H1 (cell line): ENCODE measurements at regions not wholly inside any gene's neighbourhood (a gene's known extent, or its start where the extent isn't known, plus 50 kb on each side); places are given as distances from the start of the nearest gene placed in this dataset.

Experiments used
- CTCF ChIA-PET: fragments of 300-600 bp; sonication (Branson Sonifier 250); formaldehyde crosslinking; loops from one replicate; lab custom pipeline; 2021; ENCODE audit not compliant: partially characterized antibody; lab: Charles Lee
- POLR2A ChIA-PET: fragments of 300-600 bp; sonication (Branson Sonifier 250); formaldehyde crosslinking; loops from one replicate; lab custom pipeline; 2021; ENCODE audit warnings: inconsistent platforms; ENCODE audit not compliant: partially characterized antibody; lab: Charles Lee
- DNase-seq, 2 experiments: peaks; one replicate each; pipeline versions ENCODE4 v3.0.0 to v3.0.0-alpha.2; 2010 to 2022; ENCODE audit warnings: low spot score in 2 of 2, low read depth in 1 of 2, mixed read lengths in 1 of 2
- FAIRE-seq: peaks from 2 replicates; lab custom pipeline; 2011; peaks lifted over from hg19 to GRCh38; lab: Jason Lieb, UNC
- H2AFZ ChIP-seq: 2 replicates; pipeline ENCODE4 v1.8.1; 2012; ENCODE audit warnings: low read length, inconsistent platforms
- H2AK5ac ChIP-seq: 2 replicates; pipeline ENCODE4 v1.6.1; 2013; ENCODE audit warnings: low read depth, low read length
- H2BK120ac ChIP-seq: replicated peaks from 2 replicates; pipeline ENCODE3; 2013; ENCODE audit warnings: low read depth, low read length, inconsistent platforms
- H2BK12ac ChIP-seq: 2 replicates; pipeline ENCODE4 v1.6.1; 2013; ENCODE audit warnings: low read depth, low read length
- H2BK15ac ChIP-seq: 2 replicates; pipeline ENCODE4 v1.6.1; 2013; ENCODE audit warnings: low read length
- H2BK20ac ChIP-seq: 2 replicates; pipeline ENCODE4 v1.6.1; 2013; ENCODE audit warnings: low read length
- H2BK5ac ChIP-seq: 2 replicates; pipeline ENCODE4 v1.6.1; 2013; ENCODE audit warnings: low read depth, low read length
- H3K14ac ChIP-seq: 2 replicates; pipeline ENCODE4 v1.6.1; 2013; ENCODE audit warnings: inconsistent platforms; ENCODE audit not compliant: insufficient read length
- H3K18ac ChIP-seq: 2 replicates; pipeline ENCODE4 v1.6.1; 2013; ENCODE audit warnings: low read length; ENCODE audit errors: extremely low read depth
- H3K23ac ChIP-seq: 2 replicates; pipeline ENCODE4 v1.6.1; 2013; ENCODE audit warnings: inconsistent platforms; ENCODE audit not compliant: insufficient read length
- H3K23me2 ChIP-seq: 2 replicates; pipeline ENCODE4 v1.6.1; 2013; ENCODE audit warnings: low read depth, low read length
- H3K27ac ChIP-seq: 2 replicates; pipeline ENCODE4 v1.6.1; 2011; ENCODE audit warnings: low read depth, low read length, inconsistent platforms
- H3K27me3 ChIP-seq, 4 experiments: replicated peaks in 1 of 4; 1 replicate in 1 of 4; 2 replicates in 3 of 4; pipeline versions ENCODE4 v1.6.1 to v1.8.1; 2011 to 2013; ENCODE audit warnings: low read length in 3 of 4, mild to moderate bottlenecking in 3 of 4, inconsistent platforms in 2 of 4, mixed read lengths in 2 of 4, moderate library complexity in 1 of 4; ENCODE audit not compliant: control insufficient read depth in 3 of 4, insufficient read depth in 3 of 4; ENCODE audit errors: extremely low read depth in 1 of 4
- H3K36me3 ChIP-seq, 4 experiments: 2 replicates each; pipeline versions ENCODE4 v1.6.1 to v1.8.1; 2011 to 2013; ENCODE audit warnings: mild to moderate bottlenecking in 4 of 4, low read length in 3 of 4, moderate library complexity in 2 of 4, control low read depth in 1 of 4, inconsistent platforms in 1 of 4; ENCODE audit not compliant: insufficient read depth in 4 of 4, control insufficient read depth in 2 of 4
- H3K4ac ChIP-seq: replicated peaks from 2 replicates; pipeline ENCODE3; 2013; ENCODE audit warnings: low read length, low read depth, mixed read lengths, inconsistent platforms; ENCODE audit not compliant: insufficient read length
- H3K4me1 ChIP-seq, 4 experiments: replicated peaks in 1 of 4; 1 replicate in 1 of 4; 2 replicates in 3 of 4; pipeline versions ENCODE4 v1.6.1 to v1.8.1; 2011 to 2013; ENCODE audit warnings: low read length in 3 of 4, inconsistent platforms in 2 of 4, mixed read lengths in 1 of 4; ENCODE audit not compliant: insufficient read depth in 4 of 4, control insufficient read depth in 3 of 4
- H3K4me2 ChIP-seq, 2 experiments: 2 replicates each; pipeline versions ENCODE4 v1.6.1 to v1.8.1; 2011 to 2013; ENCODE audit warnings: low read depth in 2 of 2, low read length in 2 of 2, control low read depth in 1 of 2, inconsistent platforms in 1 of 2, mild to moderate bottlenecking in 1 of 2; ENCODE audit not compliant: insufficient read depth in 1 of 2
- H3K4me3 ChIP-seq, 4 experiments: fragments of 200-600, 300-600 bp in 1 of 4; sonication (generic), shearing (Covaris generic), sonication (Bioruptor Twin) in 1 of 4; 2 replicates each; pipeline versions ENCODE4 v1.5.1 to v1.8.1; 2011 to 2016; ENCODE audit warnings: low read length in 4 of 4, low read depth in 3 of 4, control low read depth in 2 of 4, inconsistent platforms in 2 of 4, mild to moderate bottlenecking in 2 of 4, mixed read lengths in 1 of 4, moderate library complexity in 1 of 4; ENCODE audit not compliant: insufficient read depth in 2 of 4; ENCODE audit errors: extremely low read depth in 1 of 4
- H3K56ac ChIP-seq: replicated peaks from 2 replicates; pipeline ENCODE3; 2013; ENCODE audit warnings: low read depth, mild to moderate bottlenecking, mixed read lengths, low read length, inconsistent platforms; ENCODE audit not compliant: insufficient read length
- H3K79me1 ChIP-seq: 2 replicates; pipeline ENCODE4 v1.6.1; 2013; ENCODE audit warnings: low read depth, low read length, control low read depth
- H3K79me2 ChIP-seq, 2 experiments: 2 replicates each; pipeline versions ENCODE4 v1.6.1 to v1.8.1; 2012 to 2013; ENCODE audit warnings: low read length in 2 of 2, mild to moderate bottlenecking in 2 of 2, inconsistent platforms in 1 of 2; ENCODE audit not compliant: insufficient read depth in 2 of 2, control insufficient read depth in 1 of 2
- H3K9ac ChIP-seq, 4 experiments: replicated peaks in 1 of 4; 1 replicate in 1 of 4; 2 replicates in 3 of 4; pipeline versions ENCODE4 v1.6.1 to v1.8.1; 2011 to 2013; ENCODE audit warnings: low read depth in 3 of 4, low read length in 3 of 4, control low read depth in 2 of 4, mild to moderate bottlenecking in 2 of 4, moderate library complexity in 2 of 4, inconsistent platforms in 1 of 4; ENCODE audit errors: extremely low read depth in 1 of 4
- H3K9me3 ChIP-seq, 2 experiments: 2 replicates each; pipeline versions ENCODE4 v1.6.1 to v1.8.1; 2012 to 2013; ENCODE audit warnings: mild to moderate bottlenecking in 2 of 2, moderate library complexity in 2 of 2, control low read depth in 1 of 2, inconsistent platforms in 1 of 2, low read depth in 1 of 2, low read length in 1 of 2, mixed read lengths in 1 of 2; ENCODE audit not compliant: insufficient read depth in 2 of 2
- H4K20me1 ChIP-seq, 2 experiments: replicated peaks in 1 of 2; 2 replicates each; pipeline versions ENCODE3 to v1.8.1; 2011 to 2013; ENCODE audit warnings: inconsistent platforms in 2 of 2, low read length in 2 of 2, mild to moderate bottlenecking in 1 of 2; ENCODE audit not compliant: insufficient read depth in 2 of 2, control insufficient read depth in 1 of 2
- H4K5ac ChIP-seq: 2 replicates; pipeline ENCODE4 v1.6.1; 2013; ENCODE audit warnings: low read length, low read depth, mixed read lengths, inconsistent platforms; ENCODE audit not compliant: insufficient read length
- H4K8ac ChIP-seq: 2 replicates; pipeline ENCODE4 v1.8.0; 2013; ENCODE audit warnings: mild to moderate bottlenecking, moderate library complexity, low read length, inconsistent platforms; ENCODE audit not compliant: insufficient read depth; ENCODE audit errors: extremely low read depth
- H4K91ac ChIP-seq: replicated peaks from 2 replicates; pipeline ENCODE3; 2013; ENCODE audit warnings: low read length, mixed read lengths, inconsistent platforms; ENCODE audit not compliant: insufficient read length
- EP300 ChIP-seq, 2 experiments: IDR thresholded peaks; 1 replicate in 1 of 2; 2 replicates in 1 of 2; pipeline ENCODE4 v1.6.1; 2011 to 2012; ENCODE audit warnings: low read depth in 2 of 2, low read length in 2 of 2, mild to moderate bottlenecking in 2 of 2, borderline replicate concordance in 1 of 2, inconsistent platforms in 1 of 2, moderate library complexity in 1 of 2
- JUN ChIP-seq: IDR thresholded peaks from 2 replicates; pipeline ENCODE4 v1.6.1; 2011; ENCODE audit warnings: low read depth, mild to moderate bottlenecking, improper control_type of control experiment, low read length
- KDM1A ChIP-seq: fragments of 200-600, 300-600 bp; sonication (generic); IDR thresholded peaks from 2 replicates; pipeline ENCODE4 v1.7.1; 2016; ENCODE audit warnings: mild to moderate bottlenecking, low read length, borderline replicate concordance
- PHF8 ChIP-seq: fragments of 200-600 bp; sonication (generic); conservative IDR thresholded peaks from 2 replicates; pipeline ENCODE4 v1.7.1; 2012; ENCODE audit warnings: low read depth, mild to moderate bottlenecking, inconsistent platforms, low read length, moderate library complexity
- TEAD4 ChIP-seq: IDR thresholded peaks from 2 replicates; pipeline ENCODE4 v1.6.1; 2012; ENCODE audit warnings: low read depth, low read length, inconsistent platforms, mixed read lengths
- WGBS, 2 experiments: shearing (Covaris generic) in 1 of 2; methylation state at CpG; one replicate each; pipeline versions ENCODE4 v1.1.6 to v1.1.7; 2013 to 2015; ENCODE audit warnings: low lambda C conversion rate in 2 of 2, mixed read lengths in 2 of 2, inconsistent platforms in 1 of 2, low coverage in 1 of 2, missing lambda C conversion rate in 1 of 2; ENCODE audit not compliant: insufficient replicate concordance in 2 of 2, insufficient coverage in 1 of 2, insufficient read length in 1 of 2; ENCODE audit errors: extremely low coverage in 1 of 2, missing lambda C conversion rate in 1 of 2; 5-methylcytosine and 5-hydroxymethylcytosine counted together

GRCh38 chr3:106729481-106729880 is 647.8 kb upstream of the CCDC54 start:
- no peak for TF ChIP-seq KDM1A
- TF ChIP-seq PHF8 = no peak
- TF ChIP-seq EP300 (IDR thresholded peaks at IDR 0.05; ENCODE audit: borderline replicate concordance in 1 of 2, low read depth in 2 of 2, low read length in 2 of 2) = no peak
- no peak for TF ChIP-seq TEAD4
- no peak for TF ChIP-seq JUN
- no peak overlapping the region for H3K18ac ChIP-seq
- no peaks in the 10 kb centered on the region for H3K23me2 ChIP-seq
- H3K14ac ChIP-seq = no peak overlapping the region
- H3K4me3 ChIP-seq = no peak overlapping the region
- H2BK5ac ChIP-seq = no peak overlapping the region
- WGBS, 2 experiments = 90% methylated on average over 1 of the region's 1 CpG; no CpG with 5 or more reads in 1 of the 2 experiments
- no peak overlapping the region for H4K91ac ChIP-seq
- FAIRE-seq = no peak
- H3K36me3 ChIP-seq = no peaks in the 10 kb centered on the region
- no peak overlapping the region for H3K23ac ChIP-seq
- H2BK20ac ChIP-seq = no peak overlapping the region
- H2BK120ac ChIP-seq = no peak overlapping the region
- CTCF ChIA-PET = no interaction called here
- no peaks in the 10 kb centered on the region for H3K4me1 ChIP-seq
- POLR2A ChIA-PET = no interaction called here
- H3K27ac ChIP-seq = no peak overlapping the region
- H2BK12ac ChIP-seq = no peak overlapping the region
- H3K79me2 ChIP-seq = no peaks in the 10 kb centered on the region
- H3K56ac ChIP-seq = no peak overlapping the region
- H4K8ac ChIP-seq = no peak overlapping the region
- H3K4me2 ChIP-seq = no peak overlapping the region
- no peaks in the 10 kb centered on the region for H3K9me3 ChIP-seq
- H3K27me3 ChIP-seq = no peaks in the 10 kb centered on the region
- H2BK15ac ChIP-seq = no peak overlapping the region
- no peak overlapping the region for H3K9ac ChIP-seq
- no peak overlapping the region for H3K4ac ChIP-seq
- no peaks in the 10 kb centered on the region for H3K79me1 ChIP-seq
- no peak for DNase-seq
- H4K5ac ChIP-seq = no peak overlapping the region
- H4K20me1 ChIP-seq = no peaks in the 10 kb centered on the region
- no peak overlapping the region for H2AFZ ChIP-seq
- H2AK5ac ChIP-seq = no peak overlapping the region
